K562 (cell line): ENCODE measurements at regions not wholly inside any gene's neighbourhood (a gene's known extent, or its start where the extent isn't known, plus 50 kb on each side); places are given as distances from the start of the nearest gene placed in this dataset.

Source experiments
- BACH1 ChIP-seq: fragments of 200-800 bp; sonication (Bioruptor generic); IDR thresholded peaks from 2 replicates; pipeline ENCODE4 v1.6.1; 2016; ENCODE audit warnings: missing genetic modification characterization, missing compliant biosample characterization
- CEBPB ChIP-seq: fragments of 450-650 bp; IDR thresholded peaks from 2 replicates; pipeline ENCODE4 v1.6.1; 2016; ENCODE audit warnings: missing genetic modification characterization, missing compliant biosample characterization
- CHD1 ChIP-seq: fragments of 200-600 bp; sonication (generic); IDR thresholded peaks from one replicate; pipeline ENCODE4 v1.6.1; 2012; ENCODE audit warnings: mild to moderate bottlenecking, moderate library complexity, low read length, inconsistent platforms
- CHD4 ChIP-seq: fragments of 200-600 bp; sonication (generic); IDR thresholded peaks from 3 replicates; pipeline ENCODE4 v1.6.1; 2012; ENCODE audit warnings: low read depth, mild to moderate bottlenecking, mixed read lengths, low read length, inconsistent platforms; ENCODE audit not compliant: insufficient read depth, insufficient replicate concordance, poor library complexity, severe bottlenecking
- CTCF ChIP-seq, 3 experiments: IDR thresholded peaks in 2 of 3; conservative IDR thresholded peaks in 1 of 3; 2 replicates each; pipeline ENCODE4 v1.5.1; 2011 to 2012; ENCODE audit warnings: low read length in 3 of 3, mild to moderate bottlenecking in 3 of 3, control low read depth in 2 of 3, improper control_type of control experiment in 1 of 3, inconsistent platforms in 1 of 3, low read depth in 1 of 3, mixed read lengths in 1 of 3, moderate library complexity in 1 of 3; ENCODE audit not compliant: insufficient read depth in 2 of 3
- ELK1 ChIP-seq: sonication (generic); formaldehyde crosslinking; IDR thresholded peaks from 2 replicates; pipeline ENCODE4 v1.8.1; 2022; ENCODE audit warnings: missing genetic modification reagents
- HMBOX1 ChIP-seq: sonication (generic); IDR thresholded peaks from 2 replicates; pipeline ENCODE4 v1.6.1; 2016
- IFI16 ChIP-seq: fragments of 250-450 bp; sonication (Bioruptor Pico); IDR thresholded peaks from 2 replicates; pipeline ENCODE4 v2.1.2; 2022; ENCODE audit warnings: mild to moderate bottlenecking, inconsistent platforms
- NFATC3 ChIP-seq: fragments of 450-650 bp; IDR thresholded peaks from 2 replicates; pipeline ENCODE4 v1.6.1; 2017; ENCODE audit warnings: mild to moderate bottlenecking
- PHF8 ChIP-seq: fragments of 200-600 bp; sonication (generic); IDR thresholded peaks from 2 replicates; pipeline ENCODE4 v1.6.1; 2012; ENCODE audit warnings: mixed run types, mild to moderate bottlenecking, inconsistent platforms, low read length, moderate library complexity, borderline replicate concordance
- ZBTB17 ChIP-seq: fragments of 450-650 bp; formaldehyde crosslinking; IDR thresholded peaks from 2 replicates; pipeline ENCODE4 v1.4.0; 2020; ENCODE audit warnings: mild to moderate bottlenecking
- ZBTB33 ChIP-seq: sonication (generic); formaldehyde crosslinking; IDR thresholded peaks from 2 replicates; pipeline ENCODE4 v1.8.1; 2023; ENCODE audit warnings: mild to moderate bottlenecking, missing genetic modification reagents

- TF ChIP-seq CEBPB (tag) (no peak), CHD1 (no peak), CHD4 (no peak), CTCF (IDR thresholded peaks at IDR 0.05 in 2 of 3, conservative IDR thresholded peaks at IDR 0.05 in 1 of 3; ENCODE audit: insufficient read depth in 2 of 3, low read depth in 1 of 3, low read length in 3 of 3) (no peak), ZBTB17 (CRISPR knock-in tag) (no peak), NFATC3 (no peak), ZBTB33 (CRISPR knock-in tag) (no peak), HMBOX1 (no peak), ELK1 (CRISPR knock-in tag) (no peak), BACH1 (tag) (no peak), PHF8 (no peak), IFI16 (CRISPR knock-in tag) (no peak)
These were observed 111.7 kb upstream of the NEK6 start for GRCh38 chr9:124146031-124146561.
